ENCODE measurements at regions not wholly inside any gene's neighbourhood (a gene's known extent, or its start where the extent isn't known, plus 50 kb on each side); places are given as distances from the start of the nearest gene placed in this dataset.

DNA sequence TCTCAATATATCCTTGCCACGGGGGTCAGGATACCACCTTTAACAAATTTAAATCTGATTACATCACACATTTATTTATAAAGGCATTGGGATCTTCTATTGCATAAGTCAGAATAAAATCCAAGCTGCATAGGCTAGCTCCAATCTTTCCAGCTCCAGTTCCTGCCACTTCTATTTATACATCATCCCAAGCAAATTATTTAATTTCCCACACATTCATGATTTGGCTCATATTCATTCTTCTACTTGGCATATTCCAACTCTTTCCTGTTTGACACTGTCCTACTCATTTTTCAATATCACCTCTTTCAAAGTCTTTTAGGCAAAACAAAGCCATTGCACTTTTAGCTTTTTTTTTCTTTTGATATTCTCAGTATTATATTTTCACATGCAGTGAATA lies 579.0 kb upstream of the FZD8 start:
- no peak overlapping the region for H3K4me3 ChIP-seq (ENCODE audit: low read depth, low read length)
- TF ChIP-seq, protein P1, sequence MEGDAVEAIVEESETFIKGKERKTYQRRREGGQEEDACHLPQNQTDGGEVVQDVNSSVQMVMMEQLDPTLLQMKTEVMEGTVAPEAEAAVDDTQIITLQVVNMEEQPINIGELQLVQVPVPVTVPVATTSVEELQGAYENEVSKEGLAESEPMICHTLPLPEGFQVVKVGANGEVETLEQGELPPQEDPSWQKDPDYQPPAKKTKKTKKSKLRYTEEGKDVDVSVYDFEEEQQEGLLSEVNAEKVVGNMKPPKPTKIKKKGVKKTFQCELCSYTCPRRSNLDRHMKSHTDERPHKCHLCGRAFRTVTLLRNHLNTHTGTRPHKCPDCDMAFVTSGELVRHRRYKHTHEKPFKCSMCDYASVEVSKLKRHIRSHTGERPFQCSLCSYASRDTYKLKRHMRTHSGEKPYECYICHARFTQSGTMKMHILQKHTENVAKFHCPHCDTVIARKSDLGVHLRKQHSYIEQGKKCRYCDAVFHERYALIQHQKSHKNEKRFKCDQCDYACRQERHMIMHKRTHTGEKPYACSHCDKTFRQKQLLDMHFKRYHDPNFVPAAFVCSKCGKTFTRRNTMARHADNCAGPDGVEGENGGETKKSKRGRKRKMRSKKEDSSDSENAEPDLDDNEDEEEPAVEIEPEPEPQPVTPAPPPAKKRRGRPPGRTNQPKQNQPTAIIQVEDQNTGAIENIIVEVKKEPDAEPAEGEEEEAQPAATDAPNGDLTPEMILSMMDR (IDR thresholded peaks at IDR 0.05; ENCODE audit: borderline replicate concordance, insufficient read depth, low read depth, low read length), result no peak

DNA sequence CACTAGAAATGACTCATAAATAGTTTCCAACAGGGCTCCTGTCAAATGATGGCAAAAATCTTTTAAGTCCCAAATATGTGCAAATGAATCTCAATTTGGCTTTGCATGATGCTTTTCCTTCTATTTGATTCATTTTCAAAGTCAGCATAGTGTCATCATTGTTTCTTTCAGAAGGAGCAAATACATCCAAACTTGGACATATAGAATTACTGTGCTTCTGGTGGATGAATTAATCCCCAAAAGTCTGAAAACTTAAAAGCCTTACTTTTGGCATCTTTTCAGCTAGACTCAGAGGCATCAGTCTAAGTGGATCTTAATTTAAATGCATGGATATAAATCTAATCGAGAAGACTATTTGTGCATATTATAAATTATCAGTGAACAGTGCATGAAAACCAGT lies 578.1 kb upstream of the FZD8 start:
- TF ChIP-seq, protein P1 (IDR thresholded peaks at IDR 0.05; ENCODE audit: borderline replicate concordance, insufficient read depth, low read depth, low read length), result no peak
- no peak overlapping the region for H3K4me3 ChIP-seq (ENCODE audit: low read depth, low read length)

DNA sequence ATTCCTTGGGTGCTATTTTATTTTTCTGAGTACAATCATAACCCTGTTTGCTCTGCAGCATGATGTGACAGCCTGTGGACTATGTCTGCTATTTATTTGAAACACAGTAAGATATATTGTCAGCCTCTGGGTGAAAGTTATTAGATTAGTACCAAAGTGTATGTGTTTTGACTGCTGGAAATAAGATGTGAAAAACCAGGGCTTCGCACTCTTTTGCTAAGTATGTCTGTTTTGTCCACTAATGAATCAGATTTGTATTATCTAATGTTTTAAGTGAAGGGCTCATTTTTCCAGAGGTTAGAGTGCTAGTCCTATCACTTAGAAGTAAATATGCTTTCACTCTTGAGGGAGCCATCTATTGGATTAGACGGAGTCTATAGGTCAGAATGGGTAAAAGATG lies 569.8 kb upstream of the FZD8 start:
- TF ChIP-seq, protein P1 (IDR thresholded peaks at IDR 0.05; ENCODE audit: borderline replicate concordance, insufficient read depth, low read depth, low read length), result no peak
- no peak overlapping the region for H3K4me3 ChIP-seq (ENCODE audit: low read depth, low read length)

DNA sequence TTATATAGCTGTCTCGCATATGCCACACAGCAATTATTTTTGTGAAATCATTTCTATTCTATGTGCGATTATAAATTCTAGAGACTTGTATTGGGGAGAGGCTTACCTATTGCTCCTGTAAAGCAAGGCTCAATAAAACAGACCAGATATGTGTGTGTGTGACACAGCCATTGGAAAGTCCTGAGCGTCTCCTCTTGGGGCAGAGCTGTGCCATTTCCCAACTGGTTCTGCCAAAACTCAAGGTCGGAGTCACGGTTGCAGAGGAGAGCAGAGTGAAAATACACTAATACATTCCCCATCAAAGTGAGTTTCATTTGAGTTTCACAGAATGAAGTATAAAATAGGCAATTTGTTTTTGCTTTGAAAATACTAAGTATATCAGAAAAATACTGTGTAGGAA lies 567.4 kb upstream of the FZD8 start:
- no peak overlapping the region for H3K4me3 ChIP-seq (ENCODE audit: low read depth, low read length)
- TF ChIP-seq, protein P1 (IDR thresholded peaks at IDR 0.05; ENCODE audit: borderline replicate concordance, insufficient read depth, low read depth, low read length), result no peak

DNA sequence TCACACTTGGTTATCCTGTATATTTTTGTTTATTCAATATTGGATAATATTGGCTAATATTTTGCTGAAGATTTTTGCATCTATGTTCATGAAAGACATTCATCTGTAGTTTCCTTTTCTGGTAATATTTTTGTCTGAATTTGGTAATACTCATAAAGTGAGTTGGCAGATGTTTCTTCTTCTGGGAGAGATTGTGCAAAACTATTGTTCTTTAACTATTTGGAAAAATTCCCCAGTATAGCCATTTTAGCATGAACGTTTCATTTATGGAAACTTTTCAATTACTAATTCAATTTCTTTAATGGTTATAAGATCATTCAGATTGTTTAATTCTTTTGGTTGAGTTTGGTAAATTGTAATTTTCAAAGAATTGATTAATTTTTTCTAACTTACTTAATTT lies 560.8 kb upstream of the FZD8 start:
- H3K4me3 ChIP-seq (ENCODE audit: low read depth, low read length), result no peak overlapping the region
- TF ChIP-seq, protein P1 (IDR thresholded peaks at IDR 0.05; ENCODE audit: borderline replicate concordance, insufficient read depth, low read depth, low read length), result no peak

DNA sequence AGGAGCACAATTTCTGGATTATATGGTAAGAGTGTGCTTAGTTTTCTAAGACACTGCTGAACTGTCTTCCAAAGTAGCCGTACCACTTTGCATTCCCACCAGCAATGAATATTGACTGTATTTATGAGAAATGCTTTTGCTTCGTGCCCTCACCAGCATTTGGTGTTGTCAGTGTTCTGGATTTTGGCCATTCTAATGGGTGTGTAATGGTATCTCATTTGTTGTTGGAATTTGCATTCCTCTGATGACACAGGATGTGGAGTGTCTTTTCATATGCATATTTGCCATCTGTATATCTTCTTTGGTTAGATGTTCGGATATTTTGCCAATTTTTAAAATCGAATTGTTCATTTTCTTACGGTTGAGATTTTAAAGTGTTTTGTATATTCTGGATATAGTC lies 558.5 kb upstream of the FZD8 start:
- no peak overlapping the region for H3K4me3 ChIP-seq (ENCODE audit: low read depth, low read length)
- TF ChIP-seq, protein P1 (IDR thresholded peaks at IDR 0.05; ENCODE audit: borderline replicate concordance, insufficient read depth, low read depth, low read length), result no peak

DNA sequence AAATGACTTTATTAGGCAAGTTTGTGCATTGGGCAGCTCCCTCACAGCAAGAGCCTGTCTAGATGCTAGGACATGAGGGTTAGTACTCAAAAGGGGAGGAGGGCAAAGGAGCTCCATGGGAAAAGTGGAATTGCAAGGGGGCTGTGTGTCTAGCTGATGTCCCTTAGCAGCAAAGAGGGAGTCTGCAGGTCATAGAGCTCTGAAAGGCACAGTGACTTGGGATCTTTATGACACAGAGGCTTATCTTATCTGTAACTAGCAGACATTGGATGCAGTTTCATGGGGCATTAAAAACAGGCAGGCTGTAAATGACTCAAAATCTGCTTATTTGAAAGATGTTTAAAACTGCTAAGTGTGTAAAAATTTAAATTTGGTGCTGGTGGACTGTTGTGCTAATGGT lies 556.2 kb upstream of the FZD8 start:
- H3K4me3 ChIP-seq (ENCODE audit: low read depth, low read length), result no peak overlapping the region
- TF ChIP-seq, protein P1 (IDR thresholded peaks at IDR 0.05; ENCODE audit: borderline replicate concordance, insufficient read depth, low read depth, low read length), result no peak

All from GM12875 (cell line).